ENCODE measurements at regions not wholly inside any gene's neighbourhood (a gene's known extent, or its start where the extent isn't known, plus 50 kb on each side); places are given as distances from the start of the nearest gene placed in this dataset.
A peak's percentile ranks its signal among the peaks of the same experiment; 100 is the strongest.

GRCh38 chr3:480070-480469 lies 283.5 kb downstream of the CHL1 start:
- in situ Hi-C loops (cut with MboI): no loop called here
- no peak for DNase-seq (ENCODE audit: low read depth, low spot score)
- SMC1A ChIA-PET (ENCODE audit: uncharacterized antibody, unreplicated experiment): interaction anchor here (1.2 to 1.6 kb wide), 2 partner anchors 9 to 13 kb away, joined by 3 read pairs; no protein-coding TSS in a partner anchor
- Histone ChIP-seq H4K20me1 (ENCODE audit: control insufficient read depth, insufficient read depth) (no peaks in the 10 kb centered on the region), H3K27me3 (replicated peaks in 1 of 2; ENCODE audit: control insufficient read depth in 2 of 2, insufficient read depth in 2 of 2, low read length in 1 of 2) (no peaks in the 10 kb centered on the region), H3K9me3 (replicated peaks; ENCODE audit: control insufficient read depth, insufficient read depth, low read length) (no peaks in the 10 kb centered on the region), H2AFZ (ENCODE audit: control insufficient read depth, low read depth, low read length) (no peak overlapping the region), H3K4me1 (ENCODE audit: control insufficient read depth, insufficient read depth, low read length) (no peaks in the 10 kb centered on the region), H3K4me2 (ENCODE audit: control insufficient read depth, insufficient read depth) (no peak overlapping the region), H3K27ac (ENCODE audit: control insufficient read depth, insufficient read depth) (no peak overlapping the region), H3K9ac (ENCODE audit: control insufficient read depth, insufficient read depth, low read length) (no peak overlapping the region), H3K79me2 (ENCODE audit: control insufficient read depth, insufficient read depth, low read length) (no peaks in the 10 kb centered on the region), H3K4me3 (no peak overlapping the region), H3K36me3 (ENCODE audit: control insufficient read depth in 2 of 2, insufficient read depth in 2 of 2, low read length in 1 of 2) (no peaks in the 10 kb centered on the region)
- no peak for TF ChIP-seq IRF4 (IDR thresholded peaks at IDR 0.05; ENCODE audit: low read depth, low read length)
- TF ChIP-seq SPI1 (IDR thresholded peaks at IDR 0.05; ENCODE audit: borderline replicate concordance, insufficient read depth, low read depth, low read length): peak; percentile 69; the same call in 1 of the 2 replicates
- no peak for TF ChIP-seq CEBPZ (IDR thresholded peaks at IDR 0.05; ENCODE audit: low read depth, low read length)
- intact Hi-C loops (cut with micrococcal nuclease; ENCODE audit: unreplicated experiment): no loop called here
- 0% methylated on average over 1 of the region's 1 CpG for WGBS (ENCODE audit: insufficient coverage, insufficient replicate concordance, low lambda C conversion rate, missing lambda C conversion rate)
- peak; percentile 77 for ATAC-seq
- POLR2A ChIA-PET: no interaction called here
- no peak for FAIRE-seq
- no TSS peak for BruUV-seq (replicated peaks)
- RAD21 ChIA-PET (ENCODE audit: unreplicated experiment): no interaction called here
- CTCF ChIA-PET: interaction anchor here (0.8 to 1.3 kb wide), 2 partner anchors 13 to 371 kb away, joined by 4 to 5 read pairs; no protein-coding TSS in a partner anchor

- no TSS peak for BruUV-seq (replicated peaks)
- H3K4me1 ChIP-seq (ENCODE audit: control insufficient read depth, insufficient read depth, low read length): no peaks in the 10 kb centered on the region
- no peak overlapping the region for H2AFZ ChIP-seq (ENCODE audit: control insufficient read depth, low read depth, low read length)
- no peak overlapping the region for H3K4me2 ChIP-seq (ENCODE audit: control insufficient read depth, insufficient read depth)
- no peak for FAIRE-seq
- no peak overlapping the region for H3K9ac ChIP-seq (ENCODE audit: control insufficient read depth, insufficient read depth, low read length)
- no peaks in the 10 kb centered on the region for H3K27me3 ChIP-seq (replicated peaks in 1 of 2; ENCODE audit: control insufficient read depth in 2 of 2, insufficient read depth in 2 of 2, low read length in 1 of 2)
- intact Hi-C loops (cut with micrococcal nuclease; ENCODE audit: unreplicated experiment): no loop called here
- in situ Hi-C loops (cut with MboI): no loop called here
- no peaks in the 10 kb centered on the region for H3K36me3 ChIP-seq (ENCODE audit: control insufficient read depth in 2 of 2, insufficient read depth in 2 of 2, low read length in 1 of 2)
- ChIA-PET RAD21 (ENCODE audit: unreplicated experiment) (no interaction called here), POLR2A (no interaction called here), CTCF (interaction anchor here (1.1 to 2.3 kb wide), 3 partner anchors 9 to 15 kb away, joined by 3 to 11 read pairs (median 5); no protein-coding TSS in a partner anchor), SMC1A (ENCODE audit: uncharacterized antibody, unreplicated experiment) (interaction anchor here (1.2 kb wide), 1 partner anchor 14 kb away, joined by 3 read pairs; no protein-coding TSS in a partner anchor)
- H3K79me2 ChIP-seq (ENCODE audit: control insufficient read depth, insufficient read depth, low read length): no peaks in the 10 kb centered on the region
- no peaks in the 10 kb centered on the region for H4K20me1 ChIP-seq (ENCODE audit: control insufficient read depth, insufficient read depth)
- no peak overlapping the region for H3K4me3 ChIP-seq
- no peak for DNase-seq (ENCODE audit: low read depth, low spot score)
- WGBS (ENCODE audit: insufficient coverage, insufficient replicate concordance, low lambda C conversion rate, missing lambda C conversion rate): 78% methylated on average over 3 of the region's 3 CpGs
- no peak overlapping the region for H3K27ac ChIP-seq (ENCODE audit: control insufficient read depth, insufficient read depth)
- no peak for ATAC-seq
- H3K9me3 ChIP-seq (replicated peaks; ENCODE audit: control insufficient read depth, insufficient read depth, low read length): no peaks in the 10 kb centered on the region
- TF ChIP-seq DPF2 (IDR thresholded peaks at IDR 0.05) (no peak), SREBF1 (IDR thresholded peaks at IDR 0.05; ENCODE audit: low read length) (no peak), CREB1 (IDR thresholded peaks at IDR 0.05; ENCODE audit: low read depth) (no peak), HDAC6 (IDR thresholded peaks at IDR 0.05; ENCODE audit: unreplicated experiment) (no peak), MXI1 (IDR thresholded peaks at IDR 0.05; ENCODE audit: low read depth, low read length) (no peak), USF1 (IDR thresholded peaks at IDR 0.05; ENCODE audit: borderline replicate concordance, extremely low read length, insufficient read depth, low read depth, low read length) (no peak), STAT1 (conservative IDR thresholded peaks at IDR 0.05) (no peak), BCL3 (IDR thresholded peaks at IDR 0.05; ENCODE audit: borderline replicate concordance, insufficient read depth, low read depth, low read length, poor library complexity, severe bottlenecking) (no peak), SMC3 (IDR thresholded peaks at IDR 0.05; ENCODE audit: borderline replicate concordance, low read length) (no peak)
These were observed 284.5 kb downstream of the CHL1 start for GRCh38 chr3:481111-481510.

Measured in GM12878 (cell line).